Keratinocyte (primary cell): ENCODE measurements at regions not wholly inside any gene's neighbourhood (a gene's known extent, or its start where the extent isn't known, plus 50 kb on each side); places are given as distances from the start of the nearest gene placed in this dataset.

Source experiments
- DNase-seq: peaks from one replicate; pipeline ENCODE4 v3.0.0-alpha.2; 2011; ENCODE audit warnings: low read depth, missing footprints, low spot score
- FAIRE-seq: peaks from 2 replicates; lab custom pipeline; 2011; peaks lifted over from hg19 to GRCh38; lab: Jason Lieb, UNC
- H2AFZ ChIP-seq: 2 replicates; pipeline ENCODE4 v1.6.0; 2012; ENCODE audit warnings: low read length, control low read depth, inconsistent platforms; ENCODE audit not compliant: control insufficient read depth
- H3K27ac ChIP-seq: 2 replicates; pipeline ENCODE4 v1.5.1; 2011; ENCODE audit warnings: low read length; ENCODE audit not compliant: control insufficient read depth, insufficient read depth
- H3K27me3 ChIP-seq: 3 replicates; pipeline ENCODE4 v1.6.0; 2011; ENCODE audit warnings: low read length; ENCODE audit not compliant: control insufficient read depth, insufficient read depth; ENCODE audit errors: extremely low read depth
- H3K36me3 ChIP-seq, 2 experiments: 2 replicates in 1 of 2; 3 replicates in 1 of 2; pipeline ENCODE4 v1.5.1; 2011; ENCODE audit warnings: low read length in 2 of 2, mild to moderate bottlenecking in 1 of 2; ENCODE audit not compliant: control insufficient read depth in 2 of 2, insufficient read depth in 2 of 2; ENCODE audit errors: extremely low read depth in 1 of 2
- H3K4me1 ChIP-seq: 3 replicates; pipeline ENCODE4 v1.5.1; 2011; ENCODE audit warnings: low read length; ENCODE audit not compliant: control insufficient read depth, insufficient read depth; ENCODE audit errors: extremely low read depth
- H3K4me2 ChIP-seq: 3 replicates; pipeline ENCODE4 v1.6.0; 2011; ENCODE audit warnings: low read depth, low read length; ENCODE audit not compliant: control insufficient read depth, insufficient read depth; ENCODE audit errors: extremely low read depth
- H3K4me3 ChIP-seq, 3 experiments: fragments of 200-600 bp in 1 of 3; sonication (generic) in 1 of 3; 2 replicates in 2 of 3; 3 replicates in 1 of 3; pipeline ENCODE4 v1.5.1; 2011 to 2016; ENCODE audit warnings: low read length in 3 of 3, mild to moderate bottlenecking in 3 of 3, control low read depth in 2 of 3, inconsistent platforms in 1 of 3, low read depth in 1 of 3, mixed read lengths in 1 of 3, mixed run types in 1 of 3, moderate library complexity in 1 of 3; ENCODE audit not compliant: control insufficient read depth in 2 of 3, insufficient read depth in 2 of 3; ENCODE audit errors: extremely low read depth in 1 of 3
- H3K79me2 ChIP-seq: 2 replicates; pipeline ENCODE4 v1.6.0; 2012; ENCODE audit warnings: low read length; ENCODE audit not compliant: control insufficient read depth, insufficient read depth
- H3K9ac ChIP-seq: 3 replicates; pipeline ENCODE4 v1.6.0; 2011; ENCODE audit warnings: low read length; ENCODE audit not compliant: control insufficient read depth, insufficient read depth; ENCODE audit errors: extremely low read depth
- H3K9me1 ChIP-seq: 3 replicates; pipeline ENCODE4 v1.6.0; 2011; ENCODE audit warnings: low read length; ENCODE audit not compliant: control insufficient read depth, insufficient read depth; ENCODE audit errors: extremely low read depth
- H3K9me3 ChIP-seq: 2 replicates; pipeline ENCODE4 v1.5.1; 2012; ENCODE audit warnings: low read depth, low read length; ENCODE audit not compliant: control insufficient read depth
- H4K20me1 ChIP-seq: 3 replicates; pipeline ENCODE4 v1.6.0; 2011; ENCODE audit warnings: low read length; ENCODE audit not compliant: control insufficient read depth, insufficient read depth; ENCODE audit errors: extremely low read depth
- CTCF ChIP-seq, 3 experiments: IDR thresholded peaks in 1 of 3; conservative IDR thresholded peaks in 1 of 3; optimal IDR thresholded peaks in 1 of 3; 2 replicates in 2 of 3; 3 replicates in 1 of 3; pipeline versions ENCODE3 to v1.5.1; 2011; ENCODE audit warnings: low read length in 3 of 3, mild to moderate bottlenecking in 3 of 3, moderate library complexity in 2 of 3, control low read depth in 1 of 3, inconsistent platforms in 1 of 3; ENCODE audit not compliant: insufficient read depth in 2 of 3; ENCODE audit errors: extremely low read depth in 1 of 3
- EZH2 ChIP-seq: IDR thresholded peaks from one replicate; pipeline ENCODE4 v1.6.1; 2012; ENCODE audit warnings: inconsistent platforms, mild to moderate bottlenecking, low read length, moderate library complexity
- dilution Hi-C: fragments of 300-500 bp; cut with MboI; formaldehyde crosslinking; loops from one replicate; pipeline ENCODE4 v1.7.0; 2020; ENCODE audit warnings: low sequenced_read_pairs; ENCODE audit not compliant: extremely low pct_ligation_motif_present

GRCh38 chr6:14243597-14243996 is 126.0 kb downstream of the CD83 start:
- Histone ChIP-seq H3K4me2 (no peak overlapping the region), H4K20me1 (no peaks in the 10 kb centered on the region), H3K9ac (no peak overlapping the region), H3K9me1 (no peaks in the 10 kb centered on the region), H2AFZ (no peak overlapping the region), H3K9me3 (no peaks in the 10 kb centered on the region), H3K36me3 (no peaks in the 10 kb centered on the region), H3K27ac (no peak overlapping the region), H3K4me1 (no peaks in the 10 kb centered on the region), H3K79me2 (no peaks in the 10 kb centered on the region), H3K27me3 (no peaks in the 10 kb centered on the region), H3K4me3 (no peak overlapping the region)
- dilution Hi-C loops: no loop called here
- TF ChIP-seq EZH2 (no peak), CTCF (optimal IDR thresholded peaks at IDR 0.05 in 1 of 3, IDR thresholded peaks at IDR 0.05 in 1 of 3, conservative IDR thresholded peaks at IDR 0.05 in 1 of 3; ENCODE audit: extremely low read depth in 1 of 3, insufficient read depth in 2 of 3, low read length in 3 of 3) (no peak)
- FAIRE-seq (no peak), DNase-seq (no peak)

- Histone ChIP-seq H3K4me1 (no peaks in the 10 kb centered on the region), H3K9ac (no peak overlapping the region), H3K27ac (no peak overlapping the region), H3K4me3 (no peak overlapping the region), H3K9me3 (no peaks in the 10 kb centered on the region), H3K27me3 (no peaks in the 10 kb centered on the region), H2AFZ (no peak overlapping the region), H3K79me2 (no peaks in the 10 kb centered on the region), H3K4me2 (no peak overlapping the region), H3K36me3 (no peaks in the 10 kb centered on the region), H3K9me1 (no peaks in the 10 kb centered on the region), H4K20me1 (no peaks in the 10 kb centered on the region)
- FAIRE-seq (no peak), DNase-seq (no peak)
- dilution Hi-C loops: no loop called here
- TF ChIP-seq EZH2 (no peak), CTCF (optimal IDR thresholded peaks at IDR 0.05 in 1 of 3, IDR thresholded peaks at IDR 0.05 in 1 of 3, conservative IDR thresholded peaks at IDR 0.05 in 1 of 3; ENCODE audit: extremely low read depth in 1 of 3, insufficient read depth in 2 of 3, low read length in 3 of 3) (no peak)
Observed at GRCh38 chr6:14246876-14247275, 129.3 kb downstream of the CD83 start.
